Astrocyte (in vitro differentiated cells and primary cell): ENCODE measurements at regions not wholly inside any gene's neighbourhood (a gene's known extent, or its start where the extent isn't known, plus 50 kb on each side); places are given as distances from the start of the nearest gene placed in this dataset.

Source experiments
- EZH2 ChIP-seq: IDR thresholded peaks from 2 replicates; pipeline ENCODE4 v1.6.1; 2012; ENCODE audit warnings: mild to moderate bottlenecking, low read length, inconsistent platforms; ENCODE audit not compliant: insufficient read depth
- TF ChIP-seq, protein P1 (sequence below): IDR thresholded peaks from 2 replicates; pipeline ENCODE4 v1.5.1; 2011; ENCODE audit warnings: low read depth, mild to moderate bottlenecking, inconsistent platforms, low read length, moderate library complexity; ENCODE audit not compliant: insufficient read depth

DNA sequence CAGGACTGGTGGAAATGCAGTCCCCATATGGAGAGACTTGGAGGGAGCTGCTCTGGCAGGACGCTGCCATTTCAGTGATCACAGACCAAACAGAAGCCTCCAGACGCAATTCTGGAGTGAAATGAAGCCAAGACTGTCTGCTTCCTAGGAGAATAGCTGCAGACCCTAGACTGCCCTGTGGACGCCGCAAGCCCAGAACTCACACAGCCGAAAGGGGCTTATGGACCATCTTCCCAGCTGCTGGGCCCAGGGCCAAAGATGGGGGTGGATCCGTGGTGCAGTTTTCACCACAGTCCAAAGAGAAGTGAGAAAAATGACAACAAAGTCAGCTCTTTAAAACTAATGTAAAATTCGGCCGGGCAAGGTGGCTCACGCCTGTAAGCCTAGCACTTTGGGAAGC lies 165.7 kb downstream of the CBLN1 start:
- TF ChIP-seq, protein P1, sequence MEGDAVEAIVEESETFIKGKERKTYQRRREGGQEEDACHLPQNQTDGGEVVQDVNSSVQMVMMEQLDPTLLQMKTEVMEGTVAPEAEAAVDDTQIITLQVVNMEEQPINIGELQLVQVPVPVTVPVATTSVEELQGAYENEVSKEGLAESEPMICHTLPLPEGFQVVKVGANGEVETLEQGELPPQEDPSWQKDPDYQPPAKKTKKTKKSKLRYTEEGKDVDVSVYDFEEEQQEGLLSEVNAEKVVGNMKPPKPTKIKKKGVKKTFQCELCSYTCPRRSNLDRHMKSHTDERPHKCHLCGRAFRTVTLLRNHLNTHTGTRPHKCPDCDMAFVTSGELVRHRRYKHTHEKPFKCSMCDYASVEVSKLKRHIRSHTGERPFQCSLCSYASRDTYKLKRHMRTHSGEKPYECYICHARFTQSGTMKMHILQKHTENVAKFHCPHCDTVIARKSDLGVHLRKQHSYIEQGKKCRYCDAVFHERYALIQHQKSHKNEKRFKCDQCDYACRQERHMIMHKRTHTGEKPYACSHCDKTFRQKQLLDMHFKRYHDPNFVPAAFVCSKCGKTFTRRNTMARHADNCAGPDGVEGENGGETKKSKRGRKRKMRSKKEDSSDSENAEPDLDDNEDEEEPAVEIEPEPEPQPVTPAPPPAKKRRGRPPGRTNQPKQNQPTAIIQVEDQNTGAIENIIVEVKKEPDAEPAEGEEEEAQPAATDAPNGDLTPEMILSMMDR = no peak
- TF ChIP-seq EZH2 = no peak
